PC-3 (cell line): ENCODE measurements at regions not wholly inside any gene's neighbourhood (a gene's known extent, or its start where the extent isn't known, plus 50 kb on each side); places are given as distances from the start of the nearest gene placed in this dataset.
A peak's percentile ranks its signal among the peaks of the same experiment; 100 is the strongest.

Experiments
- ATAC-seq: fragments of 200-7000 bp; cut with Tn5 transposase; 2 replicates; pipeline ENCODE4 v1.9.1; 2020; ENCODE audit warnings: mild to moderate bottlenecking, moderate library complexity
- BruUV-seq: library from RNA; stranded (reverse); fragments of 400-500 nt; replicated peaks from 2 replicates; lab custom pipeline; 2021; lab: Mats Ljungman, UMichigan
- CTCF ChIA-PET: fragments of 300-600 bp; sonication (Branson Sonifier 250); formaldehyde crosslinking; loops from one replicate; lab custom pipeline; 2022; ENCODE audit warnings: antibody characterized with exemption; lab: Charles Lee
- POLR2A ChIA-PET: fragments of 300-600 bp; sonication (Branson Sonifier 250); formaldehyde crosslinking; loops from one replicate; lab custom pipeline; 2022; ENCODE audit warnings: antibody characterized with exemption; ENCODE audit not compliant: unreplicated experiment; lab: Charles Lee
- DNase-seq: peaks from one replicate; pipeline ENCODE4 v3.0.0-alpha.2; 2015
- H2AFZ ChIP-seq: fragments of 300-600 bp; sonication (generic); 2 replicates; pipeline ENCODE4 v1.6.0; 2016; ENCODE audit warnings: antibody characterized with exemption, low read length
- H3F3A ChIP-seq: fragments of 300-600 bp; sonication (generic); one replicate; pipeline ENCODE4 v1.6.0; 2017; ENCODE audit warnings: antibody characterized with exemption, low read length, control low read depth, mild to moderate bottlenecking; ENCODE audit not compliant: unreplicated experiment
- H3K27ac ChIP-seq: fragments of 300-600 bp; sonication (generic); 2 replicates; pipeline ENCODE4 v1.5.1; 2016; ENCODE audit warnings: mild to moderate bottlenecking, low read length
- H3K27me3 ChIP-seq: fragments of 300-600 bp; sonication (generic); 2 replicates; pipeline ENCODE4 v1.6.1; 2016; ENCODE audit warnings: low read length, mixed read lengths
- H3K36me3 ChIP-seq: fragments of 300-600 bp; sonication (generic); 2 replicates; pipeline ENCODE4 v1.6.1; 2016; ENCODE audit warnings: low read depth, mixed run types, low read length, mixed read lengths
- H3K4me1 ChIP-seq: fragments of 300-600 bp; sonication (generic); 2 replicates; pipeline ENCODE4 v1.5.1; 2016; ENCODE audit warnings: low read length; ENCODE audit not compliant: insufficient read depth
- H3K4me2 ChIP-seq: fragments of 300-600 bp; sonication (generic); 2 replicates; pipeline ENCODE4 v1.6.0; 2016; ENCODE audit warnings: low read length
- H3K4me3 ChIP-seq: fragments of 300-600 bp; sonication (generic); 2 replicates; pipeline ENCODE4 v1.5.1; 2016; ENCODE audit warnings: mild to moderate bottlenecking, low read length, mixed read lengths
- H3K79me2 ChIP-seq: fragments of 300-600 bp; sonication (generic); 2 replicates; pipeline ENCODE4 v1.6.1; 2017; ENCODE audit warnings: low read length, mixed read lengths
- H3K9ac ChIP-seq: fragments of 300-600 bp; sonication (generic); 2 replicates; pipeline ENCODE4 v1.6.0; 2016; ENCODE audit warnings: mild to moderate bottlenecking, low read length
- H3K9me2 ChIP-seq: fragments of 300-600 bp; sonication (generic); replicated peaks from 2 replicates; pipeline ENCODE4 v1.6.1; 2016; ENCODE audit warnings: mixed run types, low read length, mixed read lengths
- H3K9me3 ChIP-seq: fragments of 300-600 bp; sonication (generic); 2 replicates; pipeline ENCODE4 v1.6.1; 2016; ENCODE audit warnings: low read length, mixed read lengths
- H4K20me1 ChIP-seq: fragments of 300-600 bp; sonication (generic); 2 replicates; pipeline ENCODE4 v1.6.1; 2016; ENCODE audit warnings: low read length, mixed read lengths
- EZH2 ChIP-seq: fragments of 300-600 bp; sonication (generic); IDR thresholded peaks from one replicate; pipeline ENCODE4 v1.6.1; 2017; ENCODE audit warnings: antibody characterized with exemption, mild to moderate bottlenecking, low read length; ENCODE audit not compliant: unreplicated experiment
- EZH2phosphoT487 ChIP-seq: fragments of 300-600 bp; sonication (generic); IDR thresholded peaks from 2 replicates; pipeline ENCODE4 v1.6.1; 2018; ENCODE audit warnings: mild to moderate bottlenecking, antibody characterized with exemption, low read length, borderline replicate concordance
- intact Hi-C: fragments of 100-400 bp; cut with micrococcal nuclease; formaldehyde crosslinking; loops from 2 replicates; pipeline ENCODE4 v1.9.0; 2023
- TF ChIP-seq, protein P1 (sequence below): fragments of 300-600 bp; sonication (generic); conservative IDR thresholded peaks from 2 replicates; pipeline ENCODE4 v1.5.1; 2017; ENCODE audit warnings: antibody characterized with exemption, low read depth, mild to moderate bottlenecking, low read length

DNA sequence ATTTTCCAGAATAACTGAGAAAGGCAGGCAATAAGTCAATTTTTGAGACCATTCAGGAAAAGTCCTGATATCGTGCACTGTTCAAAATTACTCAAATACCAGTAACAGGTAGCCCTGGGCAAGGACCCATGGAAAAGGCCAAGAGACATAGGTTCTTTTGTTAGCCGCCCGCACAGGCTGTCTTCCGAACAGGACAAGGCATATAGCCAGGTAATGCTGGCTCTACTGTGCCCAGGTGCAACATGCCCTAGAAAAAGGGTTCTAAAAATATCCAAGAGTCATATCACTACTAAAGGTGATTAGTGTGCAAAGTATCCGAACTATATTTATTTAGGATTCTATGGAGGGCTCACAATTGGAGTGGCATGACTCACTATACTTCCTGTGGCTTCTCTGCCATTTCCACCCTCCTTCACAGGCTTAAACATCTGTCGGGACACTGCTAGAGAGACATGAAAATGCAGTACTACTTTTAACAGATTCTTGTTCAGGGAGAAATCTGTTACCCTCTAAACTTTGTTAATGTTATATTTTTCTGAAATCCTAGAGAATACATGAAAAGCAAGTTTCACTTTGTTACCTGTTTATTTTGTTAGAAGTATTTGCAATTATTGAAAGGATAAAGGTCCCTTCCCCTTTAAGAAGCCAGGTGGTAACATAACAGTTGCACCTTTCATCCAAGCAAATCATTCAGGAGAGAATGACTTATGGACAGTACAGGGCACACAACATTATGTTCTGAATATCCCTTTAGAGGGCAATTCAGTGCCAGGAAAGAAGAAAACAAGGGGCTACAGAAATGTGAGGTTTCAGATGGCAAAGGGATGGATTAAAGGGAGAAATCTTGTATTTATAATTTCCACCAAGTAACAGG lies 293.3 kb upstream of the THBS1 start:
- CTCF ChIA-PET, result no interaction called here
- Histone ChIP-seq H3K9me2 (no peaks in the 10 kb centered on the region), H3K4me1 (peaks cover 35% of the 10 kb centered on the region), H3K79me2 (no peaks in the 10 kb centered on the region), H3K4me2 (peak overlapping the region; percentile 70), H3K36me3 (no peaks in the 10 kb centered on the region), H3K9ac (peak overlapping the region; percentile 11; the same call in 1 of the 2 replicates), H3F3A (no peaks in the 10 kb centered on the region), H3K9me3 (no peaks in the 10 kb centered on the region), H2AFZ (peak overlapping the region; percentile 43), H3K4me3 (peak overlapping the region; percentile 27; the same call in 1 of the 2 replicates), H3K27me3 (no peaks in the 10 kb centered on the region), H3K27ac (peak overlapping the region; percentile 72), H4K20me1 (no peaks in the 10 kb centered on the region)
- TF ChIP-seq EZH2 (no peak), EZH2phosphoT487 (no peak)
- TF ChIP-seq, protein P1, sequence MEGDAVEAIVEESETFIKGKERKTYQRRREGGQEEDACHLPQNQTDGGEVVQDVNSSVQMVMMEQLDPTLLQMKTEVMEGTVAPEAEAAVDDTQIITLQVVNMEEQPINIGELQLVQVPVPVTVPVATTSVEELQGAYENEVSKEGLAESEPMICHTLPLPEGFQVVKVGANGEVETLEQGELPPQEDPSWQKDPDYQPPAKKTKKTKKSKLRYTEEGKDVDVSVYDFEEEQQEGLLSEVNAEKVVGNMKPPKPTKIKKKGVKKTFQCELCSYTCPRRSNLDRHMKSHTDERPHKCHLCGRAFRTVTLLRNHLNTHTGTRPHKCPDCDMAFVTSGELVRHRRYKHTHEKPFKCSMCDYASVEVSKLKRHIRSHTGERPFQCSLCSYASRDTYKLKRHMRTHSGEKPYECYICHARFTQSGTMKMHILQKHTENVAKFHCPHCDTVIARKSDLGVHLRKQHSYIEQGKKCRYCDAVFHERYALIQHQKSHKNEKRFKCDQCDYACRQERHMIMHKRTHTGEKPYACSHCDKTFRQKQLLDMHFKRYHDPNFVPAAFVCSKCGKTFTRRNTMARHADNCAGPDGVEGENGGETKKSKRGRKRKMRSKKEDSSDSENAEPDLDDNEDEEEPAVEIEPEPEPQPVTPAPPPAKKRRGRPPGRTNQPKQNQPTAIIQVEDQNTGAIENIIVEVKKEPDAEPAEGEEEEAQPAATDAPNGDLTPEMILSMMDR, result no peak
- DNase-seq (peak; percentile 90), ATAC-seq (peak; percentile 96)
- intact Hi-C loops, result no loop called here
- no TSS peak for BruUV-seq
- POLR2A ChIA-PET, result interaction anchor here (0.7 to 1.2 kb wide), 2 partner anchors 157 to 293 kb away, joined by 3 to 4 read pairs; partner anchors contain the start of gene THBS1

DNA sequence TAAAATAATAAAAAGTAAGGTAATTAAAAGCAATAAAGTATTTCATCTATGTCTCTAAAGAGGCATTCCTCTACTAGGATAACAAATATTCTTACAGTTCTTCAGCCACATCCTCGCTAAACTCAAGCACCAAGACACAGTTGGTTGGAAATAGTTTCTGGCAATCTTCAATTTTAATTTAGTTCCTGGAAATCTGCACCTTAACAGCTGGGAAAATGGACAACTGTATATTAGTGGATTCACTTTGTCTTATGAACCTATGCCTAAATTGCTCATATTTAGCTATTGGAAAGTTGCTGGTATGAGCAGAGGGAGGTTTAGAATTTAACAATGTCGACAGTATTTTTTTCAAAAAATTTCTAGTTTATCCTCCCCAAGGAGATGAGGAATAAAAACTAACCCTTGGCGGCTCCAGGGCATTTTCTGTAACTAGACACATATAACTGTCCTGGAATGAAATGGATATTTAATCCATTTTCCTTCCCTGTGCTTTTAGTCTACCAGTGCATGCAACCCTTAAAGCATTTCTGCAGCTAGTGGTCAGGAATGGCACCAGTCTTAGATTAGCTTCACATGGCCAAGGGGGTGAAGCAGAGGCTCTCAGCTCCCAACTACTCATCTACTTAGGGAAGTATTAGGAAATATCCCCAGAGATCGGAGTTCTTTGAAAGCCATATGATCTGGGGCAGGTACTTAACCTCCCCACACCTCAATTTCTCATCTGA lies 290.0 kb upstream of the THBS1 start:
- BruUV-seq, result no TSS peak
- POLR2A ChIA-PET, result no interaction called here
- no peaks in the 10 kb centered on the region for H3K36me3 ChIP-seq
- H3K4me1 ChIP-seq, result peaks cover 31% of the 10 kb centered on the region
- H2AFZ ChIP-seq, result no peak overlapping the region
- H3K79me2 ChIP-seq, result no peaks in the 10 kb centered on the region
- H3K9me2 ChIP-seq, result no peaks in the 10 kb centered on the region
- CTCF ChIA-PET, result interaction anchor here (0.6 kb wide), 1 partner anchor 370 kb away, joined by 4 read pairs; no protein-coding TSS in a partner anchor
- no peak for ATAC-seq
- H4K20me1 ChIP-seq, result no peaks in the 10 kb centered on the region
- no peak overlapping the region for H3K4me2 ChIP-seq
- no peaks in the 10 kb centered on the region for H3K9me3 ChIP-seq
- TF ChIP-seq EZH2phosphoT487 (no peak), EZH2 (no peak)
- TF ChIP-seq, protein P1, result no peak
- H3K27me3 ChIP-seq, result no peaks in the 10 kb centered on the region
- no peak overlapping the region for H3K4me3 ChIP-seq
- DNase-seq, result no peak
- no peaks in the 10 kb centered on the region for H3F3A ChIP-seq
- no peak overlapping the region for H3K9ac ChIP-seq
- intact Hi-C loops, result no loop called here
- no peak overlapping the region for H3K27ac ChIP-seq
